IMR-90 (cell line): ENCODE measurements at regions not wholly inside any gene's neighbourhood (a gene's known extent, or its start where the extent isn't known, plus 50 kb on each side); places are given as distances from the start of the nearest gene placed in this dataset.

Source experiments
- ATAC-seq: fragments of 200-7000 bp; cut with Tn5 transposase; 2 replicates; pipeline ENCODE4 v1.9.1; 2020; ENCODE audit warnings: low read depth, mild to moderate bottlenecking, moderate library complexity
- BruUV-seq: library from RNA; stranded (reverse); fragments of 400-500 nt; replicated peaks from 2 replicates; lab custom pipeline; 2021; lab: Mats Ljungman, UMichigan
- CTCF ChIA-PET: fragments of 300-600 bp; formaldehyde crosslinking; extraction: SDS; loops from one replicate; lab custom pipeline; 2021; ENCODE audit warnings: antibody characterized with exemption; lab: Yijun Ruan, JAX
- POLR2A ChIA-PET: fragments of 300-600 bp; sonication (Branson Sonifier 250); formaldehyde crosslinking; loops from one replicate; lab custom pipeline; 2022; ENCODE audit warnings: antibody characterized with exemption; ENCODE audit not compliant: unreplicated experiment; lab: Charles Lee
- DNase-seq: peaks from one replicate; pipeline ENCODE4 v3.0.0; 2013
- H2AFZ ChIP-seq: replicated peaks from 2 replicates; pipeline ENCODE3; 2013; ENCODE audit warnings: low read length, mild to moderate bottlenecking; ENCODE audit not compliant: poor library complexity
- H2AK5ac ChIP-seq: 2 replicates; pipeline ENCODE4 v1.6.1; 2013; ENCODE audit warnings: low read depth, low read length, inconsistent platforms
- H2AK9ac ChIP-seq: replicated peaks from 2 replicates; pipeline ENCODE3; 2013; ENCODE audit warnings: mild to moderate bottlenecking, low read depth, low read length, moderate library complexity; ENCODE audit not compliant: poor library complexity
- H2BK120ac ChIP-seq: 2 replicates; pipeline ENCODE4 v1.6.1; 2013; ENCODE audit warnings: low read depth, low read length, inconsistent platforms
- H2BK15ac ChIP-seq: 3 replicates; pipeline ENCODE4 v1.6.1; 2013; ENCODE audit warnings: low read depth, low read length, inconsistent platforms
- H2BK20ac ChIP-seq: 2 replicates; pipeline ENCODE4 v1.6.1; 2013; ENCODE audit warnings: low read depth, mild to moderate bottlenecking, inconsistent platforms, low read length, moderate library complexity
- H2BK5ac ChIP-seq: 2 replicates; pipeline ENCODE4 v1.6.1; 2013; ENCODE audit warnings: mild to moderate bottlenecking, low read depth, low read length, inconsistent platforms; ENCODE audit not compliant: poor library complexity, severe bottlenecking
- H3K14ac ChIP-seq: replicated peaks from 2 replicates; pipeline ENCODE4 v1.6.1; 2013; ENCODE audit warnings: low read depth, low read length, inconsistent platforms
- H3K18ac ChIP-seq: 2 replicates; pipeline ENCODE4 v1.6.1; 2013; ENCODE audit warnings: low read depth, low read length, control low read depth
- H3K23ac ChIP-seq: 2 replicates; pipeline ENCODE4 v1.6.1; 2013; ENCODE audit warnings: low read depth, low read length, inconsistent platforms
- H3K27ac ChIP-seq: 2 replicates; pipeline ENCODE4 v1.5.1; 2013; ENCODE audit warnings: mild to moderate bottlenecking, control low read depth, low read length; ENCODE audit not compliant: insufficient read depth
- H3K27me3 ChIP-seq: 2 replicates; pipeline ENCODE4 v1.6.1; 2013; ENCODE audit warnings: low read length; ENCODE audit not compliant: control insufficient read depth, insufficient read depth
- H3K36me3 ChIP-seq: 2 replicates; pipeline ENCODE4 v1.6.1; 2013; ENCODE audit warnings: low read length, mixed read lengths; ENCODE audit not compliant: control insufficient read depth, insufficient read depth
- H3K4ac ChIP-seq: 2 replicates; pipeline ENCODE4 v1.6.1; 2013; ENCODE audit warnings: low read depth, low read length, inconsistent platforms
- H3K4me1 ChIP-seq: 2 replicates; pipeline ENCODE4 v1.6.1; 2013; ENCODE audit warnings: low read length, mixed read lengths; ENCODE audit not compliant: control insufficient read depth, insufficient read depth
- H3K4me2 ChIP-seq: 2 replicates; pipeline ENCODE4 v1.6.1; 2013; ENCODE audit warnings: low read depth, mild to moderate bottlenecking, control low read depth, low read length, moderate library complexity
- H3K4me3 ChIP-seq: 2 replicates; pipeline ENCODE4 v1.5.1; 2013; ENCODE audit warnings: low read depth, mild to moderate bottlenecking, control low read depth, low read length, moderate library complexity; ENCODE audit not compliant: insufficient read depth
- H3K56ac ChIP-seq: 2 replicates; pipeline ENCODE4 v1.6.1; 2013; ENCODE audit warnings: low read length, inconsistent platforms; ENCODE audit not compliant: insufficient read depth; ENCODE audit errors: extremely low read depth
- H3K79me1 ChIP-seq, 2 experiments: 2 replicates each; pipeline ENCODE4 v1.6.1; 2013; ENCODE audit warnings: low read length in 2 of 2, inconsistent platforms in 1 of 2, low read depth in 1 of 2
- H3K9ac ChIP-seq: 2 replicates; pipeline ENCODE4 v1.6.1; 2013; ENCODE audit warnings: low read depth, low read length, control low read depth
- H3K9me1 ChIP-seq: 2 replicates; pipeline ENCODE4 v1.6.1; 2013; ENCODE audit warnings: low read length, inconsistent platforms; ENCODE audit not compliant: insufficient read depth
- H3K9me3 ChIP-seq: 2 replicates; pipeline ENCODE4 v1.6.1; 2013; ENCODE audit warnings: low read length; ENCODE audit not compliant: control insufficient read depth, insufficient read depth
- H4K20me1 ChIP-seq: 2 replicates; pipeline ENCODE4 v1.6.1; 2013; ENCODE audit warnings: low read length, inconsistent platforms; ENCODE audit not compliant: insufficient read depth
- H4K5ac ChIP-seq: 2 replicates; pipeline ENCODE4 v1.6.1; 2013; ENCODE audit warnings: mild to moderate bottlenecking, low read depth, low read length, control low read depth
- H4K8ac ChIP-seq, 2 experiments: 2 replicates each; pipeline ENCODE4 v1.6.1; 2013; ENCODE audit warnings: low read depth in 2 of 2, low read length in 2 of 2, control low read depth in 1 of 2, inconsistent platforms in 1 of 2
- H4K91ac ChIP-seq: 2 replicates; pipeline ENCODE4 v1.6.1; 2013; ENCODE audit warnings: low read depth, low read length, inconsistent platforms; ENCODE audit not compliant: insufficient read depth
- CEBPB ChIP-seq: IDR thresholded peaks from 2 replicates; pipeline ENCODE4 v1.6.1; 2012; ENCODE audit warnings: low read depth, low read length, improper control_type of control experiment
- CHD1 ChIP-seq: IDR thresholded peaks from 2 replicates; pipeline ENCODE4 v1.6.1; 2012; ENCODE audit warnings: low read depth, low read length, improper control_type of control experiment
- CTCF ChIP-seq: conservative IDR thresholded peaks from 2 replicates; pipeline ENCODE4 v1.5.1; 2012; ENCODE audit warnings: mild to moderate bottlenecking, low read depth, low read length, improper control_type of control experiment
- ELK1 ChIP-seq: fragments of 150-350 bp; IDR thresholded peaks from 2 replicates; pipeline ENCODE4 v1.6.1; 2016; ENCODE audit warnings: low read depth, mild to moderate bottlenecking, low read length, moderate library complexity, borderline replicate concordance
- FOS ChIP-seq: fragments of 150-350 bp; IDR thresholded peaks from 2 replicates; pipeline ENCODE4 v1.6.1; 2016; ENCODE audit warnings: low read depth, low read length
- MXI1 ChIP-seq: IDR thresholded peaks from 2 replicates; pipeline ENCODE4 v1.6.1; 2012; ENCODE audit warnings: low read depth, mild to moderate bottlenecking, low read length, moderate library complexity, borderline replicate concordance
- SMC3 ChIP-seq: fragments of 150-350 bp; IDR thresholded peaks from 2 replicates; pipeline ENCODE4 v1.6.1; 2016; ENCODE audit warnings: low read depth, mild to moderate bottlenecking, antibody characterized with exemption, low read length, moderate library complexity
- WGBS, 2 experiments: methylation state at CpG; one replicate each; pipeline versions ENCODE4 v1.1.5 to v1.1.7; 2013; ENCODE audit warnings: missing lambda C conversion rate in 2 of 2; ENCODE audit not compliant: insufficient read length in 1 of 2; ENCODE audit errors: extremely low coverage in 2 of 2; 5-methylcytosine and 5-hydroxymethylcytosine counted together
- dilution Hi-C: fragments of 300-500 bp; cut with HindIII; formaldehyde crosslinking; loops from one replicate; pipeline ENCODE4 v1.14.3; 2018; ENCODE audit warnings: low sequenced_read_pairs; ENCODE audit not compliant: unreplicated experiment
- in situ Hi-C: fragments of 300-500 bp; cut with MboI; formaldehyde crosslinking; loops from 3 replicates; pipeline ENCODE4 v1.14.3; 2019; ENCODE audit warnings: low sequenced_read_pairs, inconsistent platforms, mixed read lengths
- intact Hi-C: fragments of 100-400 bp; cut with micrococcal nuclease; formaldehyde crosslinking; loops from 2 replicates; pipeline ENCODE4 v1.10.0; 2022

- dilution Hi-C loops = no loop called here
These were observed 246.6 kb downstream of the NHLRC3 start for GRCh38 chr13:39284801-39285388.

More at GRCh38 chr13:39284801-39285388, 246.6 kb downstream of the NHLRC3 start:
- H3K4ac ChIP-seq = no peak overlapping the region
- no peak overlapping the region for H2BK5ac ChIP-seq
- H3K9ac ChIP-seq = no peak overlapping the region
- H3K23ac ChIP-seq = no peak overlapping the region
- H3K27ac ChIP-seq = no peak overlapping the region
- H3K9me1 ChIP-seq = no peaks in the 10 kb centered on the region
- H3K4me1 ChIP-seq = no peaks in the 10 kb centered on the region
- no peak overlapping the region for H3K14ac ChIP-seq
- H3K9me3 ChIP-seq = no peaks in the 10 kb centered on the region
- no peak overlapping the region for H4K8ac ChIP-seq
- H3K18ac ChIP-seq = no peak overlapping the region
- no peak overlapping the region for H2AFZ ChIP-seq
- no CpG with 5 or more reads among the region's 8 CpGs for WGBS, 2 experiments
- H2BK120ac ChIP-seq = no peak overlapping the region
- DNase-seq (peak; percentile 1), ATAC-seq (no peak)
- intact Hi-C loops = no loop called here
- H2BK15ac ChIP-seq = no peak overlapping the region
- H3K4me3 ChIP-seq = no peak overlapping the region
- no peaks in the 10 kb centered on the region; the same call in 1 of the 2 replicates for H3K27me3 ChIP-seq
- no peaks in the 10 kb centered on the region for H4K20me1 ChIP-seq
- no peak for TF ChIP-seq CHD1
- no peak for TF ChIP-seq MXI1
- TF ChIP-seq ELK1 = no peak
- peak; percentile 11; the same call in 1 of the 2 replicates for TF ChIP-seq SMC3
- no peak for TF ChIP-seq CTCF
- TF ChIP-seq FOS = no peak
- TF ChIP-seq CEBPB = no peak
- no peak overlapping the region for H3K4me2 ChIP-seq
- no peak overlapping the region for H4K91ac ChIP-seq
- H3K56ac ChIP-seq = no peak overlapping the region
- no peak overlapping the region for H4K5ac ChIP-seq
- in situ Hi-C loops = loop anchor here (5.0 kb wide), 1 partner anchor 327 kb away; no protein-coding TSS in a partner anchor
- ChIA-PET CTCF (interaction anchor here (1.3 kb wide), 1 partner anchor 11 kb away, joined by 3 read pairs; no protein-coding TSS in a partner anchor), POLR2A (no interaction called here)
- H3K79me1 ChIP-seq = no peaks in the 10 kb centered on the region
- no peak overlapping the region for H2AK9ac ChIP-seq
- H2AK5ac ChIP-seq = no peak overlapping the region
- no peaks in the 10 kb centered on the region for H3K36me3 ChIP-seq
- BruUV-seq = no TSS peak
- H2BK20ac ChIP-seq = no peak overlapping the region
